ENCODE measurements at regions not wholly inside any gene's neighbourhood (a gene's known extent, or its start where the extent isn't known, plus 50 kb on each side); places are given as distances from the start of the nearest gene placed in this dataset.
A peak's percentile ranks its signal among the peaks of the same experiment; 100 is the strongest.

DNA sequence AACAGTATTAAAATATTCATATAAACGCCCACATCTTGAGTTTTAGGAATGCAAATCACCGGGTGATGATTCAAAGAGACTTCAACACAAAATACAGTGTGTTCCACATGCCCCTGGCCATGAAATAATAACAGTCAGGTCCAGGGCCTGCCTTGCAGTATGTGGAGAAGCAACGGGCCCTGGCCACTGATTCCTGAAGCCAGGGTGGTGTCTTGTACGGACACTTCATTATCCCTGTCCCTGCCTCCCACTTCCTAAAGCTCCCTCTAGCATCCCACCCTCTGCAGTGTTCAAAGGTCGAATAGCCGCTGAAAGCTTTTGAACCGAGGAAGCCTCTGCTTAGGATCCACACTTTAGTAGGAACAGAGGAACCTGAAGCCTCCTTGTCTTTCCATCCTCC lies 50.4 kb upstream of the PCSK6 start:
- H3K27ac ChIP-seq = no peak overlapping the region
- H3K4me3 ChIP-seq = no peak overlapping the region
- TF ChIP-seq, protein P1, sequence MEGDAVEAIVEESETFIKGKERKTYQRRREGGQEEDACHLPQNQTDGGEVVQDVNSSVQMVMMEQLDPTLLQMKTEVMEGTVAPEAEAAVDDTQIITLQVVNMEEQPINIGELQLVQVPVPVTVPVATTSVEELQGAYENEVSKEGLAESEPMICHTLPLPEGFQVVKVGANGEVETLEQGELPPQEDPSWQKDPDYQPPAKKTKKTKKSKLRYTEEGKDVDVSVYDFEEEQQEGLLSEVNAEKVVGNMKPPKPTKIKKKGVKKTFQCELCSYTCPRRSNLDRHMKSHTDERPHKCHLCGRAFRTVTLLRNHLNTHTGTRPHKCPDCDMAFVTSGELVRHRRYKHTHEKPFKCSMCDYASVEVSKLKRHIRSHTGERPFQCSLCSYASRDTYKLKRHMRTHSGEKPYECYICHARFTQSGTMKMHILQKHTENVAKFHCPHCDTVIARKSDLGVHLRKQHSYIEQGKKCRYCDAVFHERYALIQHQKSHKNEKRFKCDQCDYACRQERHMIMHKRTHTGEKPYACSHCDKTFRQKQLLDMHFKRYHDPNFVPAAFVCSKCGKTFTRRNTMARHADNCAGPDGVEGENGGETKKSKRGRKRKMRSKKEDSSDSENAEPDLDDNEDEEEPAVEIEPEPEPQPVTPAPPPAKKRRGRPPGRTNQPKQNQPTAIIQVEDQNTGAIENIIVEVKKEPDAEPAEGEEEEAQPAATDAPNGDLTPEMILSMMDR (IDR thresholded peaks at IDR 0.05) = no peak
- no peaks in the 10 kb centered on the region for H3K36me3 ChIP-seq
- H3K27me3 ChIP-seq = no peaks in the 10 kb centered on the region
- DNase-seq (ENCODE audit: low spot score) = peak; percentile 38
- no peaks in the 10 kb centered on the region for H3K9me3 ChIP-seq
- H3K4me1 ChIP-seq = no peaks in the 10 kb centered on the region

GRCh38 chr15:101539492-101539891 lies 50.0 kb upstream of the PCSK6 start:
- Histone ChIP-seq H3K27me3 (no peaks in the 10 kb centered on the region), H3K27ac (no peak overlapping the region), H3K36me3 (no peaks in the 10 kb centered on the region), H3K4me1 (no peaks in the 10 kb centered on the region), H3K4me3 (no peak overlapping the region), H3K9me3 (no peaks in the 10 kb centered on the region)
- TF ChIP-seq, protein P1 (IDR thresholded peaks at IDR 0.05) = no peak
- peak; percentile 40 for DNase-seq (ENCODE audit: low spot score)
